Heart right ventricle (tissue), 16 donors: ENCODE measurements at regions not wholly inside any gene's neighbourhood (a gene's known extent, or its start where the extent isn't known, plus 50 kb on each side); places are given as distances from the start of the nearest gene placed in this dataset.

ENCODE experiments used
- ATAC-seq, 8 donors: fragments of 200-7000 bp; cut with Tn5 transposase; one replicate each; pipeline ENCODE4 v1.9.1; 2020; ENCODE audit warnings: mild to moderate bottlenecking in 8 of 8, moderate library complexity in 8 of 8, moderate number of reproducible peaks in 1 of 8
- DNase-seq, 2 donors: peaks; one replicate each; pipeline ENCODE4 v3.0.0-alpha.2; 2020
- H3K27ac ChIP-seq, 10 donors: fragments of 200-600 bp; sonication (generic) in 2 of 10; one replicate each; pipeline versions ENCODE4 v1.5.0 to v1.8.0; 2020 to 2022; ENCODE audit warnings: mild to moderate bottlenecking in 3 of 10
- H3K27me3 ChIP-seq, 7 donors: fragments of 200-600 bp; one replicate each; pipeline ENCODE4 v1.8.0; 2021 to 2022; ENCODE audit warnings: mild to moderate bottlenecking in 2 of 7
- H3K36me3 ChIP-seq, 9 donors: fragments of 200-600 bp; sonication (generic) in 1 of 9; one replicate each; pipeline versions ENCODE4 v1.5.0 to v1.8.0; 2020 to 2022; ENCODE audit warnings: mild to moderate bottlenecking in 2 of 9
- H3K4me1 ChIP-seq, 9 donors: fragments of 200-600 bp; sonication (generic) in 1 of 9; one replicate each; pipeline versions ENCODE4 v1.5.0 to v1.8.0; 2020 to 2022; ENCODE audit warnings: mild to moderate bottlenecking in 4 of 9
- H3K4me3 ChIP-seq, 10 donors: fragments of 200-600 bp; sonication (generic) in 2 of 10; one replicate each; pipeline versions ENCODE4 v1.5.0 to v1.8.0; 2020 to 2022; ENCODE audit warnings: mild to moderate bottlenecking in 7 of 10, moderate library complexity in 2 of 10
- H3K9me3 ChIP-seq, 11 donors: fragments of 200-600 bp in 10 of 11; sonication (generic) in 2 of 11; one replicate each; pipeline versions ENCODE4 v1.5.0 to v1.8.0; 2013 to 2022; ENCODE audit warnings: mild to moderate bottlenecking in 2 of 11, control low read depth in 1 of 11, moderate library complexity in 1 of 11
- CTCF ChIP-seq, 9 donors: fragments of 200-600 bp; sonication (generic) in 2 of 9; IDR thresholded peaks; one replicate each; pipeline versions ENCODE4 v1.5.0 to v1.8.0; 2021 to 2022; ENCODE audit warnings: antibody characterized with exemption in 9 of 9, mild to moderate bottlenecking in 5 of 9, moderate library complexity in 1 of 9
- WGBS, 2 donors: extraction: QIAGEN DNeasy Blood & Tissue Kit; methylation state at CpG; one replicate each; pipeline ENCODE4 v1.1.7; 2013; ENCODE audit warnings: inconsistent platforms in 1 of 2; 5-methylcytosine and 5-hydroxymethylcytosine counted together
- intact Hi-C, 10 donors: fragments of 100-400 bp; cut with DNase I; formaldehyde crosslinking; loops; one replicate each; pipeline versions ENCODE4 v1.11.1 to v1.14.2; 2022
- donor health status: Arrhythmogenic right ventricular cardiomyopathy.
- donor health status: ischemic (EF 13 %, LVEDD 7.1; RV severe dilation, severe dysfunction).
- donor health status: healthy with polysubstance abuse.
- donor health status: DM: no; HTN: yes; CAD: no.
- donor health status: DM: no; HTN: no; CAD: no.
- donor health status: ischemic (EF 25% LVEDD 6.9; RV normal size, moderate dysfunction).
- donor health status: ischemic (EF 25% LVEDD 5.7; RV mildly dilated, moderate dysfunction).
- donor health status: healthy.
- donor health status: DM: yes; HTN: yes; CAD: no.
- donor health status: Ischemic cardiomyopathy.
- donor health status: ischemic (EF 35%, LVEDD 5.7; RV mildly dilated, moderate dysfunction).
- donor health status: nonischemic (EF 11% LVEDD 7.7; RV severe dilation, severe dysfunction).
- donor health status: DM: yes; HTN: yes; CAD: no.
- donor health status: PGD.
- donor health status: ischemic (EF 29% LVEDD 5.4; RV normal size, mild dysfunction).
- donor health status: nonischemic (EF 23%, LVEDD 6.1; RV moderate dilation, normal function).

GRCh38 chr7:33724201-33724600 lies 181.1 kb upstream of the BMPER start:
- no peak for TF ChIP-seq CTCF (IDR thresholded peaks at IDR 0.05)
- no peak for ATAC-seq
- Histone ChIP-seq H3K9me3 (peaks cover 0 to 12% (median 5%) of the 10 kb centered on the region in 11 donors), H3K36me3 (no peaks in the 10 kb centered on the region), H3K4me3 (no peak overlapping the region), H3K27ac (no peak overlapping the region), H3K4me1 (peaks cover 0 to 32% (median 12%) of the 10 kb centered on the region in 9 donors), H3K27me3 (no peaks in the 10 kb centered on the region)
- no peak for DNase-seq
- intact Hi-C loops, result no loop called here
- WGBS, 2 donors, result 91 to 92% methylated on average over 3 of the region's 3 CpGs

- WGBS, 2 donors, result 61 to 64% methylated on average over 7 of the region's 7 CpGs
These were observed 180.0 kb upstream of the BMPER start for GRCh38 chr7:33725111-33726025.

GRCh38 chr7:33726582-33726981 lies 178.8 kb upstream of the BMPER start:
- no peaks in the 10 kb centered on the region for H3K9me3 ChIP-seq
- DNase-seq (no peak), ATAC-seq (peak in 4 of 8 donors; percentile 24 to 48 (median 44))
- H3K36me3 ChIP-seq, result no peaks in the 10 kb centered on the region
- WGBS, 2 donors, result 68 to 78% methylated on average over 5 of the region's 5 CpGs
- peaks cover 0 to 27% (median 11%) of the 10 kb centered on the region in 9 donors for H3K4me1 ChIP-seq
- H3K4me3 ChIP-seq, result no peak overlapping the region
- H3K27ac ChIP-seq, result peak overlapping the region in 3 of 10 donors; percentile 8 to 68 (median 25)
- H3K27me3 ChIP-seq, result no peaks in the 10 kb centered on the region
- TF ChIP-seq CTCF (IDR thresholded peaks at IDR 0.05), result no peak
- intact Hi-C loops, result no loop called here

More at GRCh38 chr7:33725111-33726025, 180.0 kb upstream of the BMPER start:
- H3K27me3 ChIP-seq, result no peaks in the 10 kb centered on the region
- intact Hi-C loops, result no loop called here
- H3K27ac ChIP-seq, result peak overlapping the region in 3 of 10 donors; percentile 8 to 68 (median 16)
- ATAC-seq, result peak in 1 of 8 donors; percentile 27
- no peak for TF ChIP-seq CTCF (IDR thresholded peaks at IDR 0.05)
- H3K4me1 ChIP-seq, result peaks cover 0 to 27% (median 11%) of the 10 kb centered on the region in 9 donors
- peaks cover 0 to 6% (median under 1%) of the 10 kb centered on the region in 11 donors for H3K9me3 ChIP-seq
- H3K36me3 ChIP-seq, result no peaks in the 10 kb centered on the region
- H3K4me3 ChIP-seq, result no peak overlapping the region
- DNase-seq, result no peak

- Histone ChIP-seq H3K4me3 (no peak overlapping the region), H3K9me3 (no peaks in the 10 kb centered on the region), H3K27me3 (no peaks in the 10 kb centered on the region), H3K27ac (no peak overlapping the region), H3K36me3 (no peaks in the 10 kb centered on the region), H3K4me1 (peaks cover 0 to 27% (median 11%) of the 10 kb centered on the region in 9 donors)
- ATAC-seq, result peak in 2 of 8 donors; percentile 5 to 12
- no peak for DNase-seq
- no peak for TF ChIP-seq CTCF (IDR thresholded peaks at IDR 0.05)
- 89 to 91% methylated on average over 11 of the region's 11 CpGs for WGBS, 2 donors
- intact Hi-C loops, result no loop called here
These were observed 178.0 kb upstream of the BMPER start for GRCh38 chr7:33727315-33727714.
